Forelimb muscle (tissue), 1 donor: ENCODE measurements at regions not wholly inside any gene's neighbourhood (a gene's known extent, or its start where the extent isn't known, plus 50 kb on each side); places are given as distances from the start of the nearest gene placed in this dataset.
"Not testable (repeated sequence)": the region's sequence is repeated elsewhere in the genome, so short reads cannot be mapped to it uniquely, and the experiment has no call there.

Experiments used
- DNase-seq: peaks from one replicate; pipeline ENCODE4 v3.0.0-alpha.2; 2013; ENCODE audit warnings: low read depth

GRCh38 chr6:154598399-154598798, 87.9 kb upstream of the CNKSR3 start:
- DNase-seq, result no peak

- no peak for DNase-seq
Observed at GRCh38 chr6:154602296-154602695, 91.8 kb upstream of the CNKSR3 start.

GRCh38 chr6:154602708-154603107, 92.2 kb upstream of the CNKSR3 start:
- DNase-seq, result no peak

- no peak for DNase-seq
Observed at GRCh38 chr6:154604119-154604518, 93.6 kb upstream of the CNKSR3 start.

GRCh38 chr6:154605178-154605881, 94.8 kb upstream of the CNKSR3 start:
- no peak for DNase-seq

GRCh38 chr6:154605882-154606370, 95.4 kb upstream of the CNKSR3 start:
- no peak for DNase-seq

- DNase-seq, result no peak
Observed at GRCh38 chr6:154606457-154606856, 96.0 kb upstream of the CNKSR3 start.

- DNase-seq, result no peak
Observed at GRCh38 chr6:154606860-154607259, 96.4 kb upstream of the CNKSR3 start.

GRCh38 chr6:154611241-154611640, 100.8 kb upstream of the CNKSR3 start:
- DNase-seq, result no peak

GRCh38 chr6:154611847-154612246, 101.4 kb upstream of the CNKSR3 start:
- no peak for DNase-seq

- DNase-seq, result no peak
Observed at GRCh38 chr6:154613137-154613676, 102.7 kb upstream of the CNKSR3 start.

- DNase-seq, result no peak
Observed at GRCh38 chr6:154614101-154614500, 103.6 kb upstream of the CNKSR3 start.

GRCh38 chr6:154614641-154615040, 104.2 kb upstream of the CNKSR3 start:
- no peak for DNase-seq

- no peak for DNase-seq
Observed at GRCh38 chr6:154615483-154616025, 105.1 kb upstream of the CNKSR3 start.

GRCh38 chr6:154617175-154617574, 106.7 kb upstream of the CNKSR3 start:
- no peak for DNase-seq

- DNase-seq, result peak; percentile 40
Observed at GRCh38 chr6:154619146-154619545, 108.7 kb upstream of the CNKSR3 start.

- DNase-seq, result no peak
Observed at GRCh38 chr6:154621686-154622085, 111.2 kb upstream of the CNKSR3 start.

- DNase-seq, result no peak
Observed at GRCh38 chr6:154622618-154623336, 110.4 kb upstream of the SCAF8 start.

GRCh38 chr6:154623391-154623790, 109.8 kb upstream of the SCAF8 start:
- no peak for DNase-seq

- no peak for DNase-seq
Observed at GRCh38 chr6:154624038-154624599, 109.1 kb upstream of the SCAF8 start.

GRCh38 chr6:154624727-154625126, 108.5 kb upstream of the SCAF8 start:
- not testable (repeated sequence) for DNase-seq

- DNase-seq, result no peak
Observed at GRCh38 chr6:154625721-154626120, 107.5 kb upstream of the SCAF8 start.
